CD4-positive, alpha-beta T cell treated with Interleukin-6 at 100 ng/mL for 8 hours (primary cell): ENCODE measurements at regions not wholly inside any gene's neighbourhood (a gene's known extent, or its start where the extent isn't known, plus 50 kb on each side); places are given as distances from the start of the nearest gene placed in this dataset.
"Not testable (repeated sequence)": the region's sequence is repeated elsewhere in the genome, so short reads cannot be mapped to it uniquely, and the experiment has no call there.

Source experiments
- DNase-seq: peaks from one replicate; pipeline ENCODE4 v3.0.0-alpha.2; 2020; ENCODE audit warnings: mixed read lengths, low spot score

DNA sequence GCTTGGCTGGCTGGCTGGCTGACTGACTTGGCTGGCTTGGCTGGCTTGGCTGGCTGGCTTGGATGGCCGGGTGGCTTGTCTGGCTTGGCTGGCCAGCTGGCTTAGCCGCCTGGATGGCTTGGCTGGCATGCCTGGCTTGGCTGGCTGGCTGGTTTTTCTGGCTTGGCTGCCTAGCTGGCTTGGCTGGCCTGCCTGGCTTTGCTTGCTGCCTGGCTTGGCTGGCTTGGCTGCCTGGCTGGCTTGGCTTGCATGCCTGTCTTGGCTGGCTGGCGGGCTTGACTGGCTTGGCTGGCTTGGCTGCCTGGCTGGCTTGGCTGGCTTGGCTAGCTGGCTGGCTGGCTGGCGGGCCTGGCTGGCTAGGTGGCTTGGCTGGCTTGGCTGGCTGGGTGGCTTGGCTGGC lies 2830.5 kb downstream of the RPIA start:
- not testable (repeated sequence) for DNase-seq

DNA sequence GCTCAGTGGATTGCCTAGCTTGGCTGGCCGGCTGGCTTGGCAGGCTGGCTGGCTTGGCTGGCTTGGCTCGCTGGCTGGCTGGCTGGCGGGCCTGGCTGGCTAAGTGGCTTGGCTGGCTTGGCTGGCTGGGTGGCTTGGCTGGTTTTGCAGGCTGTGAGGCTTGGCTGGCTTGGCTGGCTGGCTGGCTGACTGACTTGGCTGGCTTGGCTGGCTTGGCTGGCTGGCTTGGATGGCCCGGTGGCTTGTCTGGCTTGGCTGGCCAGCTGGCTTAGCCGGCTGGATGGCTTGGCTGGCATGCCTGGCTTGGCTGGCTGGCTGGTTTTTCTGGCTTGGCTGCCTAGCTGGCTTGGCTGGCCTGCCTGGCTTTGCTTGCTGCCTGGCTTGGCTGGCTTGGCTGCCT lies 2831.4 kb downstream of the RPIA start:
- DNase-seq: not testable (repeated sequence)

DNA sequence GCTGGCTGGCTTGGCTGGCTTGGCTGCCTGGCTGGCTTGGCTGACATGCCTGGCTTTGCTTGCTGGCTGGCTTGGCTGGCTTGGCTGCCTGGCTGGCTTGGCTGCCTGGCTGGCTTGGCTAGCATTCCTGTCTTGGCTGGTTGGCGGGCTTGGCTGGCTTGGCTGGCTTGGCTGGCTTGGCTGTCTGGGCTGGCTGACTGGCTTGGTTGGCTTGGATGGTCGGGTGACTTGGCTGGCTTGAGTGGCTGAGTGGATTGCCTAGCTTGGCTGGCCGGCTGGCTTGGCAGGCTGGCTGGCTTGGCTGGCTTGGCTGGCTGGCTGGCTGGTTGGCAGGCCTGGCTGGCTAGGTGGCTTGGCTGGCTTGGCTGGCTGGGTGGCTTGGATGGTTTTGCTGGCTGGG lies 2832.3 kb downstream of the RPIA start:
- not testable (repeated sequence) for DNase-seq

DNA sequence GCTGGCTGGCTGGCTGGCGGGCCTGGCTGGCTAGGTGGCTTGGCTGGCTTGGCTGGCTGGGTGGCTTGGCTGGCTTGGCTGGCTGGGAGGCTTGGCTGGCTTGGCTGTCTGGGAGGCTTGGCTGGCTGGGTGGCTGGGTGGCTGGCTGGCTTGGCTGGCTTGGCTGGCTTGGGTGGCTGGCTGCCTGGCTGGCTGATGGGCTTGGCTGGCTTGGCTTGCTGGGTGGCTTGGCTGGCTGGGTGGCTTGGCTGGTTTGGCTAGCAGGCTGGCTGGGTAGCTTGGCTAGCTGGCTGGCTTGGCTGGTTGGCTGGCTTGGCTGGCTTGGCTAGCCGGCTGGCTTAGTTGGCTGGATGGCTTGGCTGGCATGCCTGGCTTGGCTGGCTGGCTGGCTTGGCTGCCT lies 2834.1 kb downstream of the RPIA start:
- peak; percentile 0 for DNase-seq

DNA sequence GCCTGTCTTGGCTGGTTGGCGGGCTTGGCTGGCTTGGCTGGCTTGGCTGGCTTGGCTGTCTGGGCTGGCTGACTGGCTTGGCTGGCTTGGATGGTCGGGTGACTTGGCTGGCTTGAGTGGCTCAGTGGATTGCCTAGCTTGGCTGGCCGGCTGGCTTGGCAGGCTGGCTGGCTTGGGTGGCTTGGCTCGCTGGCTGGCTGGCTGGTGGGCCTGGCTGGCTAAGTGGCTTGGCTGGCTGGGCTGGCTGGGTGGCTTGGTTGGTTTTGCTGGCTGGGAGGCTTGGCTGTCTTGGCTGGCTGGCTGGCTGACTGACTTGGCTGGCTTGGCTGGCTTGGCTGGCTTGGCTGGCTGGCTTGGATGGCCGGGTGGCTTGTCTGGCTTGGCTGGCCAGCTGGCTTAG lies 2834.6 kb downstream of the RPIA start:
- DNase-seq: peak; percentile 0

DNA sequence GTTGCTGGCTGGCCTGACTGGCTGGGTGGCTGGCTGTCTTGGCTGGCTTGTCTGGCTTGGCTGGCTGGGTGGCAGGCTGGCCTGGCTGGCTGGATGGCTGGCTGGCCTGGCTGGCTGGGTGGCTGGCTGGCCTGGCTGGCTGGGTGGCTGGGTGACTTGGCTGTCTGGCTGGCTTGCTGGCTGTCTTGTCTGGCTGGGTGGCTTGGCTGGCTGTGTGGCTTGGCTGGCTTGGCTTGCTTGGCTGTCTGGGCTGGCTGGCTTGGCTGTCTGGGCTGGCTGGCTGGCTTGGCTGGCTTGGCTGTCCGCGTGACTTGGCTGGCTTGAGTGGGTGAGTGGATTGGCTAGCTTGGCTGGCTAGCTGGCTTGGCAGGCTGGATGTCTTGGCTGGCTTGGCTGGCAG lies 2835.6 kb downstream of the RPIA start:
- DNase-seq: peak; percentile 1

DNA sequence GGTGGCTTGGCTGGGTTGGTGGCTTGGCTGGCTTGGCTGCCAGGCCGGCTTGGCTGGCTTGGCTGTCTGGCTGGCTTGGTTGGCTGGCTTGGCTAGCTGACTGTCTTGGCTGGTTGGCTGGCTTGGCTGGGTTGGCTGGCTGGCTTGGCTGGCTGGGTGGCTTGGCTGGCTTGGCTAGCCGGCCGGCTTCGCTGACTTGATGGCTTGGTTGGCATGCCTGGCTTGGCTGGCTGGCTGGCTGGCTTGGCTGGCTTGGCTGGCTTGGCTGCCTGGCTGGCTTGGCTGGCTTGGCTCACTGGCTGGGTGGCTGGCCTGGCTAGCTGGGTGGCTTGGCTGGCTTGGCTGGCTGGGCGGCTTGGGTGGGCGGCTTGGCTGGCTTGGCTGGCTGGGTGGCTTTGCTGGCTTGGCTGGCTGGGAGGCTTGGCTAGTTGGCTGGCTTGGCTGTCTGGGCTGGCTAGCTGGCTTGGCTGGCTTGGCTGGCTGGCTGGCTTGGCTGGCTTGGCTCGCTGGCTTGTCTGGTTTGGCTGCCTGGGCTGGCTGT lies 2836.1 kb downstream of the RPIA start:
- DNase-seq: peak; percentile 12

DNA sequence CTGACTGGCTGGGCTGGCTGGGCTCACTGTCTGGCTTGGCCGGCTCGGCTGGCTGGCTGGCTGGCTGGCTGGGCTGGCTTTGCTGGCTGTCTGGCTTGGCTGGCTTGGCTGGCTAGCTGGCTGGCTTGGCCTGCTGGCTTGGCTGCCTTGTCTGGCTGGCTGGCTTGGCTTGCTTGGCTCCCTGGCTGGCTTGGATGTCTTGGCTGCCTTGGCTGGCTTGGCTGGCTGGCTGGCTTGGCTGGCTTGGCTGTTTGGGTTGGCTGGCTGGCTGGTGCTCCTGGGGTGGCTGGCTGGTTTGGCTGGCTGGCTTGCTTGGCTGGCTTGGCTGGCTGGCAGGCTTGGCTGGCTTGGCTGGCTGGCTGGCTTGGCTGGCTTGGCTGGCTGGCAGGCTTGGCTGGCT lies 2836.9 kb downstream of the RPIA start:
- DNase-seq: peak; percentile 0

DNA sequence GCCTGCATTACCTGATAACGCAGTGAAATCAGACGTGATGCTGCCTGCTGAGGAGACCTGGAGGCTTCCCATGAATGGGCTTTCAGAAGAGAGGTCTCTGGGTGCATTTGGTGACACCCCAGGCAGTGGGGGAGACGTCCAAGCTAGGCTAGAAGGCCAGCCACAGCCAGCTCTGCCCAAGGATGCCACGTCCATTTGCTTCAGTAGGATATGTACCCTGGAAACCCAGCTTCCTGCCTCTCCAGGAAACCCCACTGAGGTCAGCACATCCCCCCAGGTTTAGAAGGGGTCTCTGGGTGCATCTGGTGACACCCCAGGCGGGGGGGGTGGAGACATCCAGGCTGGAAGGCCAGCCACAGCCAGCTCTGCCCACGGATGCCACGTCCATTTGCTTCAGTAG lies 2844.6 kb downstream of the RPIA start:
- not testable (repeated sequence) for DNase-seq

DNA sequence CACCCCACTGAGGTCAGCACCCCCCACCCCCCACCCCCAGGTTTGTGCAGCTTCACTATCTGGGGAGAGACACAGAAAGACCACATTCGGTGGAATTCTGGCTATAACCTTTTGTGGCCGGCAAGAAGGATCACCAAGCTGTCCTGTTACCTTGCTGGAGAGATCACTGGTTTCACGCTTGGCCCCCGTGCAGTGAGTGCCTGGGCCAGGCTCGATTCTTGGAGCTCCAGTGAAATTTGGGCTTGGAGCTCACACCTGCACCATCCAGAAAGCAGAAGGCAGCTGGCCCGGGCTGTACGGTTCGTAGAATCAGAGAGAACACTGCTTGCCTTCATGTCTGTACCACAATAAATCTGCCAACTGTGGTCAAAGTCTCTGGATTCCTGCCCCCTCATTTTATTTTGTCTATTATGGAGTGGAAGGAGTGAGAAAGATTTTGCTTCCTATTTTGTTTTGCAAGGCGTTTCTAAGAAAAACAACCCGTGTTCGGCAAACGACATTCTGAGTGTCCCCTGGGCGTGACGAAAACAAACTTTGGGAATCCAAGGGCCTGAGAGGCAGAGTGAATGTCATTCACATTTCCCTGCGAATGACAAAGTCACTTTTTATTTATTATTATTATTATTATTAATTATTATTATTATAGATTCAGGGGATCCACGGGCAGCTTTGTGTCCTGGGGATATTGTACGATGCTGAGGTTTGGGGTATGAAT lies 2845.2 kb downstream of the RPIA start:
- not testable (repeated sequence) for DNase-seq

DNA sequence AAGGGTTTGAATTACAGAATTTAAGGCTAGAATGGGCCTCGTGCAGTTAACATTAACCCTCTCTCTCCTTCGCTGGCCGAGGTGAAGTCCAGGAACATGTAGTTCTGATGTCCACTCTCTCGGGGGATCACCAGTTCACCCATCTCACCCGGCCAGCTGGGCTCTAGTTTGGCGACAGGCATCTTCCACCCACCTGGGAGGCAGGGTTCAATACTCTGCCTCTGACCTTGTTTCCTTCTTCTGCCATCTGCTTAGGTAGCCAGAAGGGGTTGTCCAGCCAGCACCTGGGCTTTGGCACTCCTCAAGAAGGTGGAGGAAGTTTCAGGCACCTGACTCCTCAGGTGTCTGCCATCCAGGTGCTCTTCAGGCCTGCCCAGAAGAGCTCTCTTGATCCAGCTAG lies 2857.8 kb downstream of the RPIA start:
- DNase-seq: not testable (repeated sequence)

DNA sequence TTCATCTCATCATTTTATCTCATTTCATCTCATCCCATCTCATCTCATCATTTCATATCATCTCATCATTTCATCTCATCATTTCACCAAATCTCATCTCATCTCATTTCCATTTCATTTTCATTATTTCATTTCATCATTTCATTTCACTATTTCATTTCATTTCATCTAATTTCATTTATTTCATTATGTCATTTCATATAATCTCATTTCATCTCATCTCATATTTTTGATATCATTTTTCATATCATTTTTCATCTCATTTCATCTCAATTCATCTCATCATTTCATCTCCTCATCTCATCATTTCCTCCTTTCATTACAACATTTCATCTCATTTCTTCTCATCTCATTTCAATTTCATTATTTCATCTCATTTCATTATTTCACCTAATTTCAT lies 2866.8 kb downstream of the RPIA start:
- not testable (repeated sequence) for DNase-seq

DNA sequence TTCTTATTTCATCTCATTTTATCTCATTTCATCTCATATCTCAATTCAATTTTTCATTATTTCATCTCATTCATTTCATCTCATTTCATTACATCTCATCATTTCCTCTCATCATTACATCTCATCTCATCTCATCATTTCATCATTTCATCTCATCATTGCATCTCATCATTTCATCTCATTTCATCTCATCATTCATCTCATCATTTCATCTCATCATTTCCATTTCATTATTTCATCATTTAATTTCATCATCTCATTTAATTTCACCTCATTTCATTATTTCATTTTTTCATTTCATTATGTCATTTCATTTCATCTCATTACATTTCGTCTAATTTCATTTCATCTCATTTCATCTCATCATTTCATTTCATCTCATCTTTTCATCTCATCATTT lies 2867.8 kb downstream of the RPIA start:
- DNase-seq: not testable (repeated sequence)

DNA sequence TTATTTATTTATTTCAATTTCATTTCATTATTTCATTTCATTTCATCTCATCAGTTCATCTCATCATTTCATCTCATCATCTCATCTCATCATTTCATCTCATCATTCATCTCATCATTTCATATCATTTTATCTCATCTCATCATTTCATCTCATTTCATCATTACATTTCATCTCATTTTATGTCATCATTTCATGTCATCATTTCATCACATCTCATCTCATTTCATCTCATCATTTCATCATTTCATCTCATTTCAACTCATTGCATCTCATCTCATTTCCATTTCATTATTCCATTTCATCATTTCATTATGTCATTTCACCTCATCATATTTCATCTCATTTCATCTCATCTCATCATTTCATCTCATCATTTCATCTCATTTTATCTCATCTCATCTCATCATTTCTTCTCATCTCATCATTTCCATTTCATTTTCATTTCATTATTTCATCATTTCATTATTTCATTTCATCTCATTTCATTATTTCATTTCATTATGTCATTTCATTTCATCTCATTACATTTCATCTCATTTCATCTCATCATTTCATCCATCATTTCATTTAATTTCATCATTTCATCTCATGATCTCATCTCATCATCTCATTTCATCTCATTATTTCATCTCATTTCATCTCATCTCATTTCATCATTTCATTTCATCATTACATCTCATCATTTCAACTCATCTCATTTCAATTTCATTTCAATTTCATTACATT lies 2868.6 kb downstream of the RPIA start:
- DNase-seq: not testable (repeated sequence)

DNA sequence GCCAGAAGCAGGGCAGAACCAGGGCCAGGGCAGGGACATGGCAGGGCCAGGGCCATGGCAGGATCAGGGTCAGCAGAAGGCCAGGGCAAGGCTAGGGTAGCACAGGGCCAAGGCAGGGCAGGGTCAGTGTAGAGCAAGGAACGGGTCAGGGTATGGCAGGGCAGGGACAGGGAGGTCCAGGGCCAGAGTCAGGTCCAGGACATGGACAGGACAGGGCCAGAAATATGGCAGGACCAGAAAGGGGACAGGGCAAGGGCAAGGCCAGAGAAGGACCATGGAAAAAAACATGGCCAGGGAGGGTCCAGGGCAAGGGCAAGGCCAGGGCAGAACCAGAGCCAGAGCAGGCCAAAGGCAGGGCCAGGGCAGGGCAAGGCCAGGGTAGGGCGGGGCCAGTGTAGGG lies 2870.7 kb downstream of the RPIA start:
- not testable (repeated sequence) for DNase-seq

DNA sequence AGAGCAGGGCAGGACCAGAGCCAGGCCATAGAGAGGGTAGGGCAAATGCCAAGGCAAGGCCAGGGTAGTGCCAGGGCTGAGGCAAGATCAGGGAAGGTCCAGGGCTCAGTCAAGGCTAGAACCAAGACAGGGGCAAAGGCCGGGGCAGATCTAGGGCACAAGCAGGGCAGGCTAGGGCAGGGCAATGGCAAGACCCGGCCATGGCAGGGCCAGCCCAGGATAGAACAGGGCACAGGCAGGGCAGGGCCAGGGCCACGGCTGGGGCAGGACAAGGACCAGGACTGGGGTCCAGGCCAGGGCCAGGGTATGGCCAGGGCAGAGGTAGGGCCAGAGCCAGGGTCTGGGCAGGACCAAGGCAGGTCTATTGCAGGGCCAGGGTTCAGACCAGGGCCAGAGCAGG lies 2873.2 kb downstream of the RPIA start:
- DNase-seq: not testable (repeated sequence)

DNA sequence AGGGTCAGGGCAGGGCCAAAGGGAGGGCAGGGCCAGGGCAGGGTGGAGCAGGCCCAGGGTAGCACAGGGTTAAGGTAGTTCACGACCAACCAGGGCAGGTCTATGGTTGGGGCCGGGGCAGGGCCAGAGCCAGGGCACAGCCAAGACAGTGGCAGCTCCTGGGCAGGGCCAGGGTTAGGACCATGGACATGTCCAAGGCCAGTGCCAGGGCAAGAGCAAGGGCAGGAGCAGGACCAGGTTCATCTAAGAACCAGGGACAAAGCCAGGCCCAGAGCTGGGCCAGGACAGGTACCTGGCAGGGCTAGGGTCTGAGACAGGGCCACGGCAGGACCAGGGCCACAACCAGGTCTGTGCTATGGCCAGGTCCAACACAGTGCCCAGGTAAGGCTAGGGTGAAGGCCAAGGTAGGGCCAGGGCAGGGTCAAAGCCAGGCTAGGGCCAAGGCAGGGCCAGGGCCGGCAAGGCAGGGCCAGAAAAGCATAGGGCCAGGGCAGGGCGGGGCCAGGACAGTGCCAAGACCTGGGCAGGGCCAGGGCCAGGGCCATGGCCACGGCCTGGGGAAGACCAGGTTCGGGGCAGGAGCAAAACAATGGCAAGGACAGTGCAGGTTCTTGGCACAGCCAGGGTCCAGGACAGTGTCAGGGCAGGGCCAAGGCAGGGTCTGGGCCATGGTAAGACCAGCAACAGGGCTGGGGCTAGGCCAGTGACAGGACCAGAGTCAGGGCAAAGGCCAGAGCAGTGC lies 2874.4 kb downstream of the RPIA start:
- DNase-seq: not testable (repeated sequence)

DNA sequence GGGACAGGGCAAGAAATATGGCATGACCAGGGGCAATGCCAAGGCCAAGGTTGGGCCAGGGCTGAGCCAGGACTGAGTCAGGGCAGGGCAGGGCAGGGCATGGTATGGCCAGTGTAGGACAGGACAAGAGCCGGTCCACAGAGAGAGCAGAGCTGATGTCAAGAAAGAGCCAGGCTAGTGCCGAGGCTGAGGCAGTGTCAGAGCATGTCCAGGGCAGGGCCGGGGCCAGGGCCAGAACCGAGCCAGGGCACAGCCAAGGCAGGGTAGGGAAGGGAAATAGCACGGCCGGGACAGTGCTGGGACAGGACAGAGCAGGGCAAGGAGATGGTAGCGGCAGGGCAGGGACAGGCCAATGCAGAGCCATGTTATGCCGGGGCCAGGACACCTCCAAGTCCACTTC lies 2875.1 kb downstream of the RPIA start:
- DNase-seq: not testable (repeated sequence)

DNA sequence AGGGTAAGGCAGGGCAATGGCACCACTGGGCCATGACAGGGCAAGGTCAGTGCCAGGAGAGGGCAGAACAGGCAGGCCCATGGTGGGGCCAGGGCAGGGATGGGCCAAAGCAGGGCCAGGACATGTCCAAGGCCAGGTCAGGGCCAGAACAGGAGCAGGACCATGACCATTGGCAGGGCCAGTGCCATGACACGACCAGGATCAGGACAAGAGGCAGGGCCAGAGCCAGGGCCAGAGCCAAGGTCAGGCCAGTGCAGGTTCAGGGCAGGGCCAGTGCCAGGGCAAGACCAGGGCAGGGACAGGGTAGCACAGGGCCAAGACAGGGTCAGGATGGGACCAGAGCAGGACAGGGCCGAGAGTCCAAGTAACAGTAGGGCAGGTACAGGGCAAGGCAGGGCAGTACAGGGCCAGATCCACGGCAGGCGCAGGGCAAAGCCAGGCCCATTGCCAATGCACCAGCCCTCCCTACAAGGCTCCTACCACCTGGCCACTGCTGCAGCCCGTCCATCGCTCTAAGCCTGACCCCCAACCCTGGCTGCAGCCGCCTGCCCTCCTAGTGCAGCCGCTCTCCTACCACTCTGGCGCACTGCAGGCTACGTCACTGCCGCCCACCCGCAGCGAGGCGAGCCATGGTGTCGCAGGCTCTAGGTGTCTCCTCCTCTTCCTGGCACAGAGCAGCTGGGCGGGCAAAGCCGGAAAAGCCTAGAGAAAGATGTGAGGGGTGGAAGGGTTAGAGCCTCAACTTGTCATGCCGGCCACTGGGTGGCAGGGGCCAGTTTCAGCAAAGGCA lies 2876.3 kb downstream of the RPIA start:
- DNase-seq: not testable (repeated sequence)

DNA sequence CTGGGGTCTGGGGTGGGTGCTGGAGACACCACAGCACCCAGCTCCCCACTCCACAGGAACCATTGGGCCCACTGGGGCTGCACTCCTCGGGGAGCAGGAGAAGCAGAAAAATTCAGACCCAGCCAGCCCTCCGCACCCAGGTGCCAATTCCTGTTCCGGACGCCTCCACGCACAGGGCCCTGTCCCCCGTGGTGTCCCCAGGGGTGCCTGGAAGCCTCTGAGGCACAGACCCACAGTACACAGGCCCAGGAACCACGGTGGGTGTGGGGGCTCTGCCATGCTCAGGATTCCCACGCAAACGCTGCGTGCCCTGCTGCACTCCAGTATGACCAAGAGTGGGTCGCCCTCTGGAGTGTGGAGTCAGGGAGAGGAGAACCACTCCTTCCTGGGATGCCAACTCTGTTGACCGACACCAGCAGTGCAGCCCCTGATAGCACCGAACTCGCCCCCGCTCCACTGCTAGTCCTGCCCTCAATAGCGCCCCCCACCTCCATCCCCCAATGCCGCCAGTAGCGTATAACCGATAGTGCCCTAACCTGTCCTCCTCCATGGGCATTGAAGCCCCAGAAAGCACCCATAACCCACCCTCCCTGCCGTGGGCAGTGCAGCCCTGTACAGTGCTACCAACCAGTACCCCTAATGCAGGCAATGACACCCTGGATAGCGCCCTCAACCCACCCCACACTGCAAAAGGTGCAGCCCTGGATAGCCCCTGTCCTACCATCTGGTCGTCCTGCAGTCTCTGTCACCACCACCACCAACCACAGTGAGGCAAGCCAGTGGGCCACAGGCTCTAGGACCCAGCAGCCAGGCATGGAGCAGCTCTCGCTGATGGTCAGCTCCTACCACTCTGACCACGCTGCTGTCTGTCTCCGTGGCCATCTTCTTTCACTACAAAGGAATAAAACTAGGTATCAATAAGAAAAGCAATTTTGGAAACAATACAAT lies 2877.2 kb downstream of the RPIA start:
- DNase-seq: not testable (repeated sequence)
